ENCODE measurements at regions not wholly inside any gene's neighbourhood (a gene's known extent, or its start where the extent isn't known, plus 50 kb on each side); places are given as distances from the start of the nearest gene placed in this dataset.

GRCh38 chr7:25496476-25497368 is 268.4 kb upstream of the NPVF start:
- TF ChIP-seq CTCF (IDR thresholded peaks at IDR 0.05; ENCODE audit: borderline replicate concordance, extremely low read depth, low read length, poor library complexity, severe bottlenecking) (no peak), EZH2 (IDR thresholded peaks at IDR 0.05; ENCODE audit: borderline replicate concordance, low read depth, low read length, severe bottlenecking) (no peak)
